Mesothelial cell of epicardium (in vitro differentiated cells): ENCODE measurements at regions not wholly inside any gene's neighbourhood (a gene's known extent, or its start where the extent isn't known, plus 50 kb on each side); places are given as distances from the start of the nearest gene placed in this dataset.
A peak's percentile ranks its signal among the peaks of the same experiment; 100 is the strongest.

Experiments used
- DNase-seq, 2 experiments: peaks; one replicate each; pipeline ENCODE4 v3.0.0; 2021; ENCODE audit warnings: low spot score in 2 of 2; ENCODE audit not compliant: unreplicated experiment in 2 of 2
- H3K27ac Mint-ChIP-seq: 2 replicates; pipeline ENCODE4 v1.8.0; 2021; ENCODE audit warnings: mixed read lengths
- H3K27me3 Mint-ChIP-seq: 2 replicates; pipeline ENCODE4 v1.8.0; 2021; ENCODE audit warnings: low read depth, mixed read lengths
- H3K36me3 Mint-ChIP-seq: 2 replicates; pipeline ENCODE4 v1.8.0; 2021; ENCODE audit warnings: mixed read lengths
- H3K4me1 Mint-ChIP-seq: 2 replicates; pipeline ENCODE4 v1.8.0; 2021; ENCODE audit warnings: mixed read lengths
- H3K4me3 Mint-ChIP-seq: 2 replicates; pipeline ENCODE4 v1.8.0; 2021; ENCODE audit warnings: mild to moderate bottlenecking, moderate library complexity, mixed read lengths
- H3K9me3 Mint-ChIP-seq: 2 replicates; pipeline ENCODE4 v1.8.0; 2021; ENCODE audit warnings: mixed read lengths
- CTCF ChIP-seq: fragments of 200-600 bp; sonication (generic); IDR thresholded peaks from one replicate; pipeline ENCODE4 v1.5.0; 2021; ENCODE audit warnings: antibody characterized with exemption; ENCODE audit not compliant: unreplicated experiment

GRCh38 chr6:139480356-139481165 is 106.1 kb upstream of the CITED2 start:
- Mint-ChIP-seq H3K9me3 (peaks cover 4% of the 10 kb centered on the region), H3K4me1 (peaks cover 2% of the 10 kb centered on the region), H3K4me3 (no peak overlapping the region), H3K27me3 (no peaks in the 10 kb centered on the region), H3K36me3 (no peaks in the 10 kb centered on the region), H3K27ac (no peak overlapping the region)
- no peak for DNase-seq
- no peak for TF ChIP-seq CTCF

GRCh38 chr6:139479433-139480222 is 105.2 kb upstream of the CITED2 start:
- no peak overlapping the region for H3K27ac Mint-ChIP-seq
- H3K27me3 Mint-ChIP-seq, result no peaks in the 10 kb centered on the region
- no peak for DNase-seq
- H3K4me1 Mint-ChIP-seq, result peaks cover 10% of the 10 kb centered on the region
- H3K9me3 Mint-ChIP-seq, result peaks cover 4% of the 10 kb centered on the region
- H3K4me3 Mint-ChIP-seq, result no peak overlapping the region
- no peaks in the 10 kb centered on the region for H3K36me3 Mint-ChIP-seq
- TF ChIP-seq CTCF, result no peak

GRCh38 chr6:139475646-139476045 is 101.2 kb upstream of the CITED2 start:
- H3K36me3 Mint-ChIP-seq, result no peaks in the 10 kb centered on the region
- no peaks in the 10 kb centered on the region for H3K27me3 Mint-ChIP-seq
- no peak for TF ChIP-seq CTCF
- peak overlapping the region; percentile 40 for H3K27ac Mint-ChIP-seq
- H3K4me3 Mint-ChIP-seq, result no peak overlapping the region
- H3K9me3 Mint-ChIP-seq, result peaks cover 4% of the 10 kb centered on the region
- no peak for DNase-seq
- H3K4me1 Mint-ChIP-seq, result peaks cover 32% of the 10 kb centered on the region

- no peak for TF ChIP-seq CTCF
- DNase-seq, result no peak
- no peaks in the 10 kb centered on the region for H3K27me3 Mint-ChIP-seq
- H3K9me3 Mint-ChIP-seq, result peaks cover 4% of the 10 kb centered on the region
- H3K4me3 Mint-ChIP-seq, result no peak overlapping the region
- no peaks in the 10 kb centered on the region for H3K36me3 Mint-ChIP-seq
- peak overlapping the region; percentile 40 for H3K27ac Mint-ChIP-seq
- peaks cover 32% of the 10 kb centered on the region for H3K4me1 Mint-ChIP-seq
These were observed 100.8 kb upstream of the CITED2 start for GRCh38 chr6:139475241-139475640.

GRCh38 chr6:139474145-139475108 is 100.0 kb upstream of the CITED2 start:
- H3K36me3 Mint-ChIP-seq, result no peaks in the 10 kb centered on the region
- TF ChIP-seq CTCF, result no peak
- peaks cover 3% of the 10 kb centered on the region for H3K9me3 Mint-ChIP-seq
- H3K4me3 Mint-ChIP-seq, result peak overlapping the region; percentile 41
- H3K27ac Mint-ChIP-seq, result peak overlapping the region; percentile 76
- peaks cover 32% of the 10 kb centered on the region for H3K4me1 Mint-ChIP-seq
- no peaks in the 10 kb centered on the region for H3K27me3 Mint-ChIP-seq
- DNase-seq, result no peak
